Upper lobe of left lung (tissue), 4 donors: ENCODE measurements at regions not wholly inside any gene's neighbourhood (a gene's known extent, or its start where the extent isn't known, plus 50 kb on each side); places are given as distances from the start of the nearest gene placed in this dataset.

ENCODE experiments used
- POLR2A ChIP-seq, 4 donors: fragments of 450-650 bp; IDR thresholded peaks; one replicate each; pipeline ENCODE4 v1.5.1; 2016 to 2017; ENCODE audit warnings: antibody characterized with exemption in 4 of 4, mild to moderate bottlenecking in 2 of 4
- TF ChIP-seq, protein P1 (sequence below), 6 experiments: fragments of 450-650 bp in 4 of 6; fragments of 200-600 bp in 2 of 6; sonication (generic) in 2 of 6; IDR thresholded peaks; one replicate each; pipeline ENCODE4 v1.5.1; 2016 to 2019; ENCODE audit warnings: antibody characterized with exemption in 6 of 6

DNA sequence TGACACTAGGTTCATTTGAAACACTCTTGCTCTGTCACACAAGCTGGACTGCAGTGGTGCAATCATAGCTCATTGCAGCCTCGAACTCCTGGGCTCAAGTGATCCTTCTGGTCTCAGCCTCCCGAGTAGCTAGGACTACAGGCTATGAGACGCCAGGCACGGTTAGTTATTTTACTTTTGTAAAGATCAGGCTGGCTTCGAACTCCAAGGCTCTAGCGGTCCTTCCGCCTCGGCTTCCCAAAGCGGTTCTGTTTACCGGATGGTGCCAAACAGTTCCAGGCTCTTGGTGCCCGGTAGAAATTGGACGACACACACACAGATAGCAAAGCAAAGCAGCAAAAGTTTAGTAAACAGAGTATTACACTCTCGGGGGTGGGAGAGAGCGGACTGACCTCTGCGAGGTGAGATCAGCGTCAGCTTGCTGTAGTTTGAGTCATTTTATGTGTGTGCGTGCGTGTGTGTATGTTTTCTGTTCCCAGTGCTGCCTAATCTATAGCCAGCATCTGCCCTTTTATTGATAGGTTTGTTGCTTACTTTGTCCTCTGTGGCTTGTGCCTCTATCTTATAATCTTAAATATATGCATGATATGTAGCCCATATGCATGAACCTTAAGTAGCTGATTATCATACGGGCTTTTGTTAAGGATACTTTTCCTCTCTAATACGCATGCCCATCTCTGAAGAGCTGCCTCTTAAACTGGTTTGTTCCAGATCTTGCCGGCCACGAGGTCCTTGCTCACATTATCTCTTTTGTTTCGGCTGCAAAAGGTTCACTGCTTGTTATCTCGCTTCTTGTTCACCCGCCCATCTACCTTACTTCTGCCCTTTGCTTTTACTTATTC lies 75.2 kb downstream of the OR2B2 start:
- TF ChIP-seq, protein P1, sequence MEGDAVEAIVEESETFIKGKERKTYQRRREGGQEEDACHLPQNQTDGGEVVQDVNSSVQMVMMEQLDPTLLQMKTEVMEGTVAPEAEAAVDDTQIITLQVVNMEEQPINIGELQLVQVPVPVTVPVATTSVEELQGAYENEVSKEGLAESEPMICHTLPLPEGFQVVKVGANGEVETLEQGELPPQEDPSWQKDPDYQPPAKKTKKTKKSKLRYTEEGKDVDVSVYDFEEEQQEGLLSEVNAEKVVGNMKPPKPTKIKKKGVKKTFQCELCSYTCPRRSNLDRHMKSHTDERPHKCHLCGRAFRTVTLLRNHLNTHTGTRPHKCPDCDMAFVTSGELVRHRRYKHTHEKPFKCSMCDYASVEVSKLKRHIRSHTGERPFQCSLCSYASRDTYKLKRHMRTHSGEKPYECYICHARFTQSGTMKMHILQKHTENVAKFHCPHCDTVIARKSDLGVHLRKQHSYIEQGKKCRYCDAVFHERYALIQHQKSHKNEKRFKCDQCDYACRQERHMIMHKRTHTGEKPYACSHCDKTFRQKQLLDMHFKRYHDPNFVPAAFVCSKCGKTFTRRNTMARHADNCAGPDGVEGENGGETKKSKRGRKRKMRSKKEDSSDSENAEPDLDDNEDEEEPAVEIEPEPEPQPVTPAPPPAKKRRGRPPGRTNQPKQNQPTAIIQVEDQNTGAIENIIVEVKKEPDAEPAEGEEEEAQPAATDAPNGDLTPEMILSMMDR (IDR thresholded peaks at IDR 0.05) = no peak
- TF ChIP-seq POLR2A (IDR thresholded peaks at IDR 0.05) = peak in 2 of 4 donors; percentile 13 to 48
